HG03439 (cell line): ENCODE measurements at regions not wholly inside any gene's neighbourhood (a gene's known extent, or its start where the extent isn't known, plus 50 kb on each side); places are given as distances from the start of the nearest gene placed in this dataset.

Experiments used
- ATAC-seq: cut with Tn5 transposase; IDR thresholded peaks from one replicate; pipeline ENCODE4 v1.9.1; 2021; ENCODE audit warnings: mild to moderate bottlenecking, moderate library complexity; ENCODE audit not compliant: unreplicated experiment

DNA sequence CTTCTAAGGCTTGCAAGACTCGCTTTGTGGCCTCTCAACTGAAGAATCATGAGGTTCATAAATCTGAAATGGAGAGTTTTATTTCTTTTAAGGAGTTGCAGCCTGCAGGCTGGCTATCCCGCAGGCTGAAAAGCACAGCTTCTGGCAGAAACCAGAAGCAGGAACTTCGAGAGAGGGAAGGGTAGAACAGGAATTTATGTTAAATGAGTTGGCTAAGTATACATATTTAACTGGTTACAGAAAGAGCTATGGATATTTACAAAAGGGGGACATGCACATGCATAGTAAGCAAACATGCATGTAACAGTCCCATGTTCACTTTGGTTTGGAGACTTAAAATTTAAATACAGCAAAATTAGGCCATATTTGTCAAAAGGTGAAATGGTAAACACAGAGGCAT is 787.0 kb downstream of the TFAP2A start:
- no peak for ATAC-seq

DNA sequence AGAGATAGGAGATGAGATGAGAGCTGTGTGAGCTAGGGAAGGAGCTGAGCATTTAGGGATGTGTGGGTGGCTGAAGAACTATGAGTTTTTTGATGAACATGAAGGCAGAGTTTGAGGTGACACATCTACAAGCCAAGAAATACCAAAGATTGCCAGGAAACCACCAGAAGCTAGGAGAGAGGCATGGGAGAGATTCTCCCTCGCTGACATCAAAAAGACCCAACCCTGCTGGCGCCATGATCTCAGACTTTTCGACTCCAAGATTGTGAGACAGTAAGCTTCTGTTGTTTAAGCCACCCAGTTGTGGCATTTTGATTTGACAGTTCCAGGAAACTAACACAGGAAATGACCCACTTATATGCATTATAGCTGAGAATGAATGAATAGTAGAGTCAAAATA is 790.9 kb downstream of the TFAP2A start:
- ATAC-seq = no peak

DNA sequence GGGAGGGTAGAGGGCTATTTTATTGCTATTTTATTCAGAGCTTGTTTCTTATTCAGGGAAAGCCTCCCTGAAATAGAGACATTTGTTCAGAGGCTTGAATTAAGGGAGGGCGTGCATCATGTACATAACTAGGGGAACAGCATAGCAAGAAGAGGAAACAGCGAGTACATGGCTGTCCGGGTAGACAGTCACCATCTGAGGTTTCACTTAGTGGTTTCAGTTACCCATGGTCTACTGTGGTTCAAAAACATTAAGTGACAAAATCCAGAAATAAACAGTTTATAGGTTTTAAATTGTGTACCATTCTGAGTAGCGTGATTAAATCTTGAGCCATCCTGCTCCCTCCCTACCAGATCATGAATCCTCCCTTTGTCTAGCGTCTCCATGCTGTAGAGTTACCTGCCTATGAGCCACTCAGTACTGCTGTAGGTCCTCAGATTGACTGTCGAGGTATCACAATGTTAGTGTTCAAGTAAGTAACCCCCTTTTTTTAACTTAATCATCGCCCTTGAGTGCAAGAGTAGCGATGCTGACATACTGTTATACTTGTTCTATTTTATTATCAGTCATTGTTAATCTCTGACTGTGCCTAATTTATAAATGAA is 791.5 kb downstream of the TFAP2A start:
- ATAC-seq = no peak

DNA sequence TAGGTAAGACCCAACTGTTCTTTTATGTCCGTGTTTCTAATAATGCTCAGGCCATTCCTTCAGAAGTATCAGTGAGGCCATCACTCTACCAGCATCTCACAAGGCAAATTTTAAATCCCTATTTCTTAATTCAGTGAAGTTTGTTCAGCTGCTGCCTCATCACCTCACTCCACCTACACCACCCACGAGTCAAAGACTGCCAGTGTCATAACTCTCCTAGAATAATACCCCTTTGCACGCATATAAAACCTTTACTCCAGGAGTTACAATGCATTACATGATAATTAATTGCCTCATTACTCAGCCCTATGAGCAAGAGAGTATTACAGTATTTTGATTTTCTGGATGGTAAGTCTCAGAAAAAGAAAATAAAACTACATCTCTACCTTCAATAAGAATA is 793.6 kb downstream of the TFAP2A start:
- no peak for ATAC-seq

DNA sequence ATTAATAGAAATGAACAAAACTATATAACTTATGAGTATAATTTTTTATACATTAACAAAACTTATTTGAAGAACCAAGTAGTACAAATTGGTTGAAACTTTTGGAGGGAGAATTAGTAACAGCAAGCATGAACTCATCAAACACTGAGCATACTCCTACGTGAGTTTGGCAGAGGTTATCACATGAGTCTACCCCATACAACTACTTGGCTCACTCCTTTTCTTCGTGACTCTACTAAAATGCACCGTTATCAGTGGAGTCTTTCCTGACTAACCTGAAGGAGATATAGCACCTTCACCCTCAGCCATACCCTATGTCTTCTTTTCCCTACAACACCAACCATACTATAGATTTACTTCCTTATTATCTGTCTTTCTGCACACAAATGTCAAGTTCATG is 794.2 kb downstream of the TFAP2A start:
- no peak for ATAC-seq

DNA sequence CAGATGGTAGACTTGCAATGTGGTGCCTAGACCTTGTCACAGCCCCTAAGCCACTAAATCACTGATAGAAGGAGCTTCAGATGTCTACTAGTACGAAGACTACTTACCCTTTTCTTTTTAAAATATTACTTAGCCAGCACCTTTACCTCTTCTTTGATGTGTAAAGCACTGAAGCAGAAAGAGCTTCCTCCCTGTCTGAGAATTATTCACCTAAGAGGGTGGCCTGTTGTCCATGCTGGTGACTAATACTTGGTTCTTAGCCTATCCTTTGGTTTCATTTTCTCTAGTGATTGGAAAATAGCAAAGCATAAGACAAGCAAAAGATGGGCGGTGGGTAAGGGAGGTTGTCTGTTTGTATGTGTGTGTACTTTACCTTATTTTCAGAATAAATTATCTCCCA is 794.6 kb downstream of the TFAP2A start:
- no peak for ATAC-seq

DNA sequence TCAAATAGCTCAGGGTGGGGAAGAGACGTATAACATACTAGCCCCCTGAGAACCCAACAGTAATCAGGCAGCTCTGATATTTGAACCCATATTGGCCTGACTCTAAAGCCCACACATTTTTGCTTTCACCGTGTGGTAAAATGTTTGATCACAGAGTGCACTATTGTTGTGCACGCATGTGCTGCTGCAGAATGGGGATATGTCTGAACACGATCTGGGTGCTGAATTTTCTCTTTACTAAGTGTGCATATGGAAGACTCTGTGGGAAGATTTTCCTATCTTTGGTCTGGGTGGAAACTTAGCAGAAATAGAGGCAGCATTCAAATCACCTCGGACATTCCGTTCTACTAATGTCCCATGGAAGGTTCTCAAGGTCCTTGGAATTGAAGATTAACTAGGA is 800.1 kb downstream of the TFAP2A start:
- ATAC-seq = no peak

DNA sequence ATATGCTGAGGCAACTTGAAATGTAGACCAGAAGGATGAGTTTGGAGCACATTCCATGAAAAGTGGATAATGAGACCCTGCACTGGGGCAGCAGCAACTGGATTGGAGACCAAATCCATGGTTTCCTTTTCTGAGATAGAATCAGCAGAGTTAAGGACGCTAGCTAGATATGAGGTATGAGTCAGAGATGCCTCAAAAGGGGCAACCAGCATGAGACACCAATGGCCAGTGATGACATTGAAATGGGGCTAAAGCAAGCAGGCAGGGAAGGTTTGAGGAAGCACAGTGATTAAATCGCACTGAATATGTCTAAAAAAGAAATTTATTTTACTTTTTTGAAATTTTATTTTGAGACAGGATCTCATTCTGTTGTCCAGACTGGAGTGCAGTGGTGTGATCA is 802.4 kb downstream of the TFAP2A start:
- no peak for ATAC-seq

DNA sequence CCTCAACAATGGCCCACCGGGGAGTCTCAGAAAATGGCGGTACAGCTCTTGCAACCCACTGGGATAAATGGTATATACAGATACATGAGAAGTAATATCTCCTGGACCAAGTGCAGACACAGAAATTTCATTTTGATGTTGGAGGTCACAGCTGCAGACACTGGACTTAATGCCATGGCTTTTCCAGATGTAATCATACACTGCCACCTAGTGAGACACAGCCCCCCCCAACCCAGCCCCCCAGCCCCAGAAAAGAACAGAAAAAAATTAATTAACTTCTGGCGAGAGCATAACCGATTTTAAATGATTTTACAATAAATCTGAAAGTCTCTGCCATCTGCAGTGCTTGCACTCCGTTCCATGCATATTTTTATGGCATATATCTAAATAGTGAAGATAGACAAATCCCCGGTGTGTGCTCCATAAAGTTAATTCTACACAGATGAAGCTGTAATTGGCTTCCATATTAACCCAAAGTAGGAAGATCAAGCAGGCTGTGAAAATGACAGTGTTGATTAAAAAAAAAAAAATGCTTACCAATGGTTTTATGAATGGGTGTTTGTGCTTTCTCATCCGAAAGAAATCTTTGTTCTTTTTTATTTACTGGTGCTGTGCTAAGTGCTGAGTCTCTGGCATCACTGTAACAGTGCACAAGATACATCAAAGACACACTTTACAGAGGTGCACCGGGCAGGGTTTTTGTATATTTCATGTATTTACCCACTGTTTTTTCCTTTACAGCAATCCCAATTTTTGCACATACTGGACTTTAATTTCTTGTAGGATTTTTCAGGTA is 804.1 kb downstream of the TFAP2A start:
- ATAC-seq = no peak

DNA sequence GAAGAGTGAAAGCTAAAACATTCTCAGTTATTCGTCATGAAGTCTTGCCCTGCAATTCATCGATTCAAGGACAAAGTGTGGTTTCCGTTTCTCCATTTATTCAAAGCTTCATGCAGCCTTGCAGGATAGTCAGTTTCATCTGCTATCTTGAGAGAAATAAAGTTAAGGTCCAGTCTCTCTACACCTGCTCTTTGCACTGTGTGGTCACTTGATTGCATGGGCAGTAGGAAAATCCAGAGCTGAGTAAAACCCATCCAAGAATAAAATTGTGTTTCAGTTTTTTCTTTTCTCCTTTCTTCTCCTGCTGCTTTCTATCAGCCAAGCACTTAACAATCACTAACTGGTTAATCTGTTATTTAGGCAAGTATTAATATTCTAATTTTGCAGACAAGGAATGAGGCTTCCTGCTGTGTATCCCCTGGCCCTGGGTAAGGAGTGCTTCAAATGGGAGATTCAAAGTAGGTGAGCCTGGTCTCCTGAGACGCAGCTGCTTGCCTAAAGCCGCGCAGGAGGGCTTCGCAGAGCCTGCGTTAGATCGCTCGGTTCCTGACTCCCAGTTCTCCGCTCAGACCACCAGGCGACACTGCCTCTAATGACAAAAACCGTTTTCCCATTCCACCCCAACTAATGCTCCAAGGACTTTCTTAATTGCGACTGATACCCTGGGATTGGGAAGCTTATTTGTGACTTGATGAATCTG is 808.3 kb downstream of the TFAP2A start:
- ATAC-seq = no peak

DNA sequence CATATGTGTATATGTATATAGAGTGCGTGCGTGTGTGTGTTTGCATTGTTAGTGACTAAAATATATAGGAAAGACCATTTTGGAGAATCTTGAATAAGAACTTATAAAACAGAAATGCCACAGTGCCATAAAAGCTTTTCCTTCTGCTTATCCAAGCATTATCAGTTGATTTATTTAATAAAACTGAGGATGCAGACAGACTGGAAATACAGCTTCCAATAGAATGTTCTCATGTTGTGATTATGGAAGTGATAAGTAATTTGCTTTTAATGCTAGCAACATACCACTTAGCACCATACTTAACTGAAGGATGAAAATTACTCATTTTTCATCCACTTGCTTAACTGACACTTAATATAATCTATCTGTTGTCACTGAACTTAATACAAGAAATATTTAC is 820.1 kb downstream of the TFAP2A start:
- no peak for ATAC-seq

DNA sequence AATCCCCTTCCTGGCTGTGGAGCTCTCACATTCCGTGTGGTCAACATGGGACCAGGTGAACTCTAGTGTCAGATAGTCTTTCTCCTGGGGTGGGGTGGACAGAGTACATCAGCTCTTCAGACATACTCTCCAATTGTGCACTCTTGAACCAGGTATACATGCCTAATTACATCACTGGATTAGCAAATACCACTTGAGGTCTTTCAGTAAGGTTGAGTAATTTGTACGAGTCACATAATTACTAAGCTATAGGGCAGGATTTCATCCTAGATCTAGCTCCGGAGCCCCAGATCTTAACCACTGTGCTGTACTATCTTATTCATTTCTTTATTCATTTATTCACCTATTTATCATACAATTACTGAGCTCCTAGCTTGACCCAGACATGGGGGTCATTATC is 821.3 kb downstream of the TFAP2A start:
- no peak for ATAC-seq

DNA sequence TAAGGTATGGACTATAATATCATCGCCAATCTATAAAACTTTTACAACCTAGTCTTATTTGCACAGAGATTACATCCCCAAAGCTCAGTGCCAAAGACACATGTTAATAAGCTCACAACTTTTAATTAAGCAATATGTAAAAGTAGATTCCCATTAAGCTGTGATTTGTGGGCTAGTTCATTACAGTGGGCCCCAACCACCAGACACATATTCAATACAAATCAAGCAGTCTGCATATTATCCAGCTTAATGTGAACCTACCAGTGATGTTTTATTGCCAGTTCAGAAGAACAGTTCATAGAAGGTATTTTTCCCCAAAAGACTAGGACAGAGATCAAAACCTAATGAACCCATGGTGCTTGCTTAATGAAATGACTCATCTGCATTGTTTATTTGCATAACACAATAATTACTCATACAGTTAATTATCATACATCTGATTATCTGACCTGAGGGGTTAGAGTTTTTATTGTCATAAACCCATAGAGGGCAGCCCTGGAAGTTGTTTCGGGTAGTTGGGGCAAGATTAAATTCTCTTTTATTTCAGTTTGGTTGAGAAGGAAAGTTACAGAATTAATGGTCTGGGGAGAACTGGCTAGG is 831.0 kb downstream of the TFAP2A start:
- no peak for ATAC-seq

DNA sequence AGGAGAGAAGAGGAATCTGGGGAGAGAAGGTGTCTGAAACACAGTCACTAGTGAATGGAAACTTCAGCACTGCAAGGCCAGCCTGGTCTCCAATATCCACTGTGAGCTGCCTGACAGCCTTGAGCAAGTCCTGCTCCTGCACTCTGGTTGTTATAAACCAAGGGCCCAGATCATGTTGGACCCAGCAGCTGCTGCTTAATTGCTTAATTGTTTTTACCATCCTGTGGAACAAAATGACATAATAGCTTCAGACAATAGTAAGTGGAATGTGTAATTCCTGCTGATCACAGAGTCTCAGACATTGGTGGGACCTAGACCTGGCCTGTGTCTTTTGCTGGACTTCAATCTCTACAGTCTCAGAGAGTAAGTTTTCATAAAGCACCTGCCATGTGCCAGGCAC is 833.7 kb downstream of the TFAP2A start:
- no peak for ATAC-seq

DNA sequence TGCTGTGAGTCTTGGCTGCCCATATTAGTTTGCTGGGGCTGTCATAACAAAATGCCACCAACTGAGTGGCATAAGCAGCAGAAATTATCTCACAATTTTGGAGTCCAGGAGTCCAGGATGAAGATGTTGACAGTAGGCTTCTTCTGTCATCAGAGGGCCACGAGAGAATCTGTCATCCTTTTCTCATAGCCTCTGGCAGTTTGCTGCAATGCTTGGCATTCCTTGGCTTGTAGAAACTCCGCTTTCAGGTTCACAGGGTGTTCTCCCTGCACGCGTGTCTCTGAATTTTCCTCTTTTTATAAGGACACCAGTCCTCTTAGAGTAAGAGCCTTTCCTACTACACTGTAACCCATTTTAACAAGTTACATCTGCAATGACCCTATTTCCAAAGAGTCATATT is 838.4 kb downstream of the TFAP2A start:
- no peak for ATAC-seq

DNA sequence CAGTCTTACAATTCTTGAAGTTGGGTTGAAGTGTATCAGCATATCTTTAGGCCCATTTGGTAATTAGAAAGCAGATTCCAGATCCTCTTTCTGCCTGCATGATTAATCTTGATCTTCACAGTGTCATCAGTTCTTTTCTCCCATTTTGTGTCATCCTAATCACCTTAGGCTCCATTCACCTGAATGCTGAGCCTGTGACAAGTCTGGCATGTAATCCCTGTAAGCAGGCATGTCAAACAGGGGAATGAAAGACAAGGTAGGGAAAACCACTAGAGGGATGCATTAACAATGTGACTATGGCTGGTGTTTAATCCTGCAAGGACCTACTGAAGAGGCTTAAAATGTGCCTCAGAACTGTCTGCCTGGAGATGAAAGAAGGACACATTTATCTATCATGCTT is 848.8 kb downstream of the TFAP2A start:
- ATAC-seq = no peak

DNA sequence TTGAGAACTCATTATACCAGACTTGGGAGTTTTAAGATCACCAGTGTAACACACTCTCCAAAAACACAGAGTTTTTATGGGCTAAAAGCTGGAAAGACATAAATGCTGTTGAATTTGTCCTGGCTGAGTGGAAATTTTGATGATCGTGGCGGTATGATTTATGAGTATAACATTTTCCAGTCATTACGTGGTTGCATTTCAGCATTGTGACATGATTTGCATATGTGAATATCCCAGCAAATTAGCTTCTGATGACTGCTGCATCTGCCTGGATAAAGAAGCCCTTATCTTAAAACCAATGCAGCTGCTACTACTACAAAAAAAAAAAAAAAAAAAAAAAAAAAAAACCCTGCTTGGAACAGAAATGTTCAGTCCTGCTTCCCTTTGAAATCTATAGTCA is 850.9 kb downstream of the TFAP2A start:
- no peak for ATAC-seq

DNA sequence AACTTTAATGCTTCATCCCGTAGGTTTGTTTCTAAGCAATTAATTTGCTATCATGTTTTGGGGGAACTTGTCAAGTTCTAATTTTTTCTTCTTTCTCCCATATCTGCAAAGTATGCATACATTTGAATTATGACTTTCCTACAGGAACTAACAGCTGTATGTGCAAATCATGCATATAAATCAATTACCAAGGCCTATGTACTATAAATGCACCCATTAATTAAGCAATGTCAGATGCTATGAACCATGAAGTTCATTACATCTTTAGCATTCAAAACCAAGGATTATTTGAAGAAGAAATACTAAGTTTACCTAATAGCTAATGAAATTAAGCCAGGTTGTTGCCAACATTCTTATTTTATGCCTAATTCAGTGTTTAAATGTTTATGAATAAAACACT is 851.3 kb downstream of the TFAP2A start:
- ATAC-seq = no peak

DNA sequence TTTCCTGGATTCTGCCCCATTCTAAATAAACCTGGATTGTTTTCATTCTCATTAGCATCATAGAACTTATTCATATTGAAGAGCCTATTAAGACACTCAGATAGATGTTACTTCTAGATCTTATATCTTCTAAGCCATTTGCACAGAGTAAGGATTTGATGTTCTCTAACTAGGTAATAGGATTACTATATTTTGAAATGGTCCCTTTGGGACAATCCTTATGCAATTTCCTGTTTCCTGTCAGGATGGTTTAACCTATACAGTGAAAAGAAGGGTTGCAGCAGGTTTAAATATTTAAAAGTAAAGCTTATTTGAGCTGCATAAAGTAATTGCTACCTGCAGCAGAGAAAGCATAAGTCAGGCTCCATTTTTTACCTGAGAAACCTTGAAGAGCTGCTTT is 860.1 kb downstream of the TFAP2A start:
- ATAC-seq = no peak

DNA sequence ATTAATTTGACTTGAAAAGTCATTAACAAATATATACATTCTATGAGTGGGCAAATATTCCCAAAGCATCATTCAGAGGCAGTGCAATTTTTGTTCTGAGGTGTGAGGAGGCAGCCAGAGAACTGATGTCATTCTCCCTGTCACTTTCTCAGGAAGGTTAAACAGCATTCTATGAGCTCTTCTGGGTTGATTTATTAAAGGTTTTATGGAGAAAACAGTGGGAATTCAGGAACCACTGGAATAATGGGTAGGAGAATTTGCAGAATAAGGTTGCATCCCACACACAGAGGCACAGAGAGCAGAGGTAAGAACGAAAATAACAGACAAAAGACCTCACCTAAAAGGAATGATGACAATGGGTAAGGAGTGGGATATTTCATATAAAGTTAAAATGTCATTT is 860.6 kb downstream of the TFAP2A start:
- no peak for ATAC-seq

DNA sequence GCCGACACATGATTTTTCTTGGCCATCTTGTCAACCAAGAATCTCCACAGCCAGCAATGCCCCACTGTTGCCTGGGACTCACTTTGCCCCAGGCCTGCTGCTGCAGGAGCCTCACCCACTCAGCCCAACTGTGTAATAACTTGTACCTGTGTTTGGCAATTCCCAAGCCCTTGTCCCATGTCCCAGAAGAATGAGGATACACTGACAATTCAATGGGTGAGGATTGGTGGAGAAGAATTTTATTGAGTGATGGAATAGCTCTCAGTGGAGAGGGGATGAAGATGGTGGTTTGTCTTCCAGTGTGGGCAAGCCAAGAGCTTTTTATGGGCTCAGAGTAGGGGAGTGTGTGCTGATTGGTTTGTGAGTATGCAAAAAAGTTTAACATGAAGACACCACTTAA is 861.9 kb downstream of the TFAP2A start:
- ATAC-seq = no peak

DNA sequence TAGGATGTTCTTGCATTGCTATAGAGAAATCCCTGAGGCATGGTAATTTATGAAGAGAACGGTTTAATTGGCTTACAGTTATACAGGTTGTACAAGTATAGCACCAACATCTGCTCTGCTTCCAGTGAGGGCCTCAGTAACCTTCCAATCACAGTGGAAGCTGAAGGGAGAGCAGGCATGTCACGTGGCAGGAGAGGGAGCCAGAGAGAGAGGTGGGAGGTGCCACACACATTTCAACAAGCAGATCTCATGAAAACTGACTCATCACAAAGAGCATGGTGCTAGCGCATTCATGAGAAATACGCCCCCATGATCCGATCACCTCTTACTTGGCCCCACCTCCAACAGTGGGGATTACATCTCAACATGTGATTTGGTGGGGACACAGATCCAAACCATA is 871.2 kb downstream of the TFAP2A start:
- ATAC-seq = no peak
